Kidney (tissue), 13 donors: ENCODE measurements at regions not wholly inside any gene's neighbourhood (a gene's known extent, or its start where the extent isn't known, plus 50 kb on each side); places are given as distances from the start of the nearest gene placed in this dataset.

ENCODE experiments used
- DNase-seq, 5 donors: peaks; one replicate each; pipeline ENCODE4 v3.0.0-alpha.2; 2013 to 2020
- FAIRE-seq: peaks from 2 replicates; lab custom pipeline; 2012; peaks lifted over from hg19 to GRCh38; lab: Jason Lieb, UNC
- H3K27ac ChIP-seq, 2 donors: one replicate each; pipeline ENCODE4 v1.7.0; 2013; ENCODE audit warnings: low read depth in 2 of 2, low read length in 2 of 2, inconsistent platforms in 1 of 2
- H3K27me3 ChIP-seq: one replicate; pipeline ENCODE4 v1.7.1; 2013; ENCODE audit warnings: low read length, inconsistent platforms; ENCODE audit not compliant: control insufficient read depth, insufficient read depth
- H3K36me3 ChIP-seq, 3 donors: one replicate each; pipeline versions ENCODE4 v1.7.0 to v1.7.1; 2013; ENCODE audit warnings: low read length in 3 of 3, control low read depth in 1 of 3, inconsistent platforms in 1 of 3; ENCODE audit not compliant: insufficient read depth in 3 of 3, control insufficient read depth in 2 of 3
- H3K4me1 ChIP-seq, 3 donors: one replicate each; pipeline versions ENCODE4 v1.7.0 to v1.7.1; 2013; ENCODE audit warnings: low read length in 3 of 3, inconsistent platforms in 1 of 3, low read depth in 1 of 3; ENCODE audit not compliant: control insufficient read depth in 2 of 3, insufficient read depth in 2 of 3
- H3K4me3 ChIP-seq, 3 donors: one replicate each; pipeline versions ENCODE4 v1.7.0 to v1.8.1; 2013; ENCODE audit warnings: low read length in 3 of 3, control low read depth in 1 of 3, inconsistent platforms in 1 of 3
- H3K9ac ChIP-seq, 3 donors: one replicate each; pipeline versions ENCODE4 v1.7.0 to v1.7.1; 2013; ENCODE audit warnings: low read length in 3 of 3, control low read depth in 1 of 3, inconsistent platforms in 1 of 3
- H3K9me3 ChIP-seq, 3 donors: one replicate each; pipeline versions ENCODE4 v1.7.0 to v1.7.1; 2013; ENCODE audit warnings: low read length in 3 of 3, control low read depth in 1 of 3, inconsistent platforms in 1 of 3; ENCODE audit not compliant: control insufficient read depth in 2 of 3, insufficient read depth in 1 of 3
- intact Hi-C: fragments of 100-400 bp; cut with DNase I; formaldehyde crosslinking; loops from one replicate; pipeline ENCODE4 v1.11.1; 2022
- TF ChIP-seq, protein P1 (sequence below): IDR thresholded peaks from 3 replicates; pipeline ENCODE4 v1.5.1; 2012; ENCODE audit warnings: mild to moderate bottlenecking, moderate library complexity, borderline replicate concordance; ENCODE audit not compliant: insufficient read depth; ENCODE audit errors: extremely low read depth
- donor health status: control.
- donor health status: control.
- donor health status: control.
- donor health status: control.
- donor health status: control.
- donor health status: DM: yes; HTN: yes; CAD: no.
- donor health status: Normal renal cell carcinoma (clear cell type).

- intact Hi-C loops = no loop called here
- no peak for FAIRE-seq
- TF ChIP-seq, protein P1, sequence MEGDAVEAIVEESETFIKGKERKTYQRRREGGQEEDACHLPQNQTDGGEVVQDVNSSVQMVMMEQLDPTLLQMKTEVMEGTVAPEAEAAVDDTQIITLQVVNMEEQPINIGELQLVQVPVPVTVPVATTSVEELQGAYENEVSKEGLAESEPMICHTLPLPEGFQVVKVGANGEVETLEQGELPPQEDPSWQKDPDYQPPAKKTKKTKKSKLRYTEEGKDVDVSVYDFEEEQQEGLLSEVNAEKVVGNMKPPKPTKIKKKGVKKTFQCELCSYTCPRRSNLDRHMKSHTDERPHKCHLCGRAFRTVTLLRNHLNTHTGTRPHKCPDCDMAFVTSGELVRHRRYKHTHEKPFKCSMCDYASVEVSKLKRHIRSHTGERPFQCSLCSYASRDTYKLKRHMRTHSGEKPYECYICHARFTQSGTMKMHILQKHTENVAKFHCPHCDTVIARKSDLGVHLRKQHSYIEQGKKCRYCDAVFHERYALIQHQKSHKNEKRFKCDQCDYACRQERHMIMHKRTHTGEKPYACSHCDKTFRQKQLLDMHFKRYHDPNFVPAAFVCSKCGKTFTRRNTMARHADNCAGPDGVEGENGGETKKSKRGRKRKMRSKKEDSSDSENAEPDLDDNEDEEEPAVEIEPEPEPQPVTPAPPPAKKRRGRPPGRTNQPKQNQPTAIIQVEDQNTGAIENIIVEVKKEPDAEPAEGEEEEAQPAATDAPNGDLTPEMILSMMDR = no peak
These were observed 666.2 kb downstream of the KCTD8 start for GRCh38 chr4:43782391-43782790.

DNA sequence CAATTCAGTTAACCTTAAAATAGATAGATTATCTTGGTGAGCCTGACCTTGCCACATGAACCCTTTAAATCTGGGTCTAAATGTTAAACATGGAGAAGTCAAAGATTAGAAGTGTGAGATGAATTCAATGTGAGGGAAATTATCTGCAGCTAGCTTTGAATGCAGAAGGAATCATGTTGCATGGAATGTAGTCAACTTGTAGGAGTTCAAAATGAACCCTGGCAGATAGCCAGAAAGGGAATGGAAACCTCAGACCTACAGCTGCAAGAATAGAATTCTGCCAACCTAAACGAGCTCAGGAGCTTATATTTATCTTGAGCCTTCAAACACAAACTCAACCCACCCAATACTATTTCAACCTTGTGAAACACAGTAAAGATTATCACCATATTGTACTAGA lies 632.5 kb downstream of the KCTD8 start:
- Histone ChIP-seq H3K27me3 (no peaks in the 10 kb centered on the region), H3K36me3 (no peaks in the 10 kb centered on the region), H3K27ac (no peak overlapping the region), H3K4me3 (no peak overlapping the region), H3K4me1 (no peaks in the 10 kb centered on the region), H3K9ac (no peak overlapping the region), H3K9me3 (no peaks in the 10 kb centered on the region)
- DNase-seq (peak in 1 of 5 donors; percentile 6), FAIRE-seq (no peak)
- intact Hi-C loops = no loop called here
- TF ChIP-seq, protein P1 = no peak

More at GRCh38 chr4:43782391-43782790, 666.2 kb downstream of the KCTD8 start:
- no peaks in the 10 kb centered on the region for H3K36me3 ChIP-seq
- DNase-seq = no peak
- H3K4me1 ChIP-seq = no peaks in the 10 kb centered on the region
- H3K27ac ChIP-seq = no peak overlapping the region
- H3K9ac ChIP-seq = no peak overlapping the region
- H3K9me3 ChIP-seq = no peaks in the 10 kb centered on the region
- no peaks in the 10 kb centered on the region for H3K27me3 ChIP-seq
- H3K4me3 ChIP-seq = no peak overlapping the region

- FAIRE-seq = no peak
- intact Hi-C loops = no loop called here
- Histone ChIP-seq H3K4me3 (no peak overlapping the region), H3K36me3 (no peaks in the 10 kb centered on the region), H3K27me3 (no peaks in the 10 kb centered on the region), H3K27ac (no peak overlapping the region), H3K9me3 (peaks cover 0 to 5% (median 3%) of the 10 kb centered on the region in 3 donors), H3K4me1 (no peaks in the 10 kb centered on the region), H3K9ac (no peak overlapping the region)
- TF ChIP-seq, protein P1 = no peak
- no peak for DNase-seq
These were observed 626.0 kb downstream of the KCTD8 start for GRCh38 chr4:43822621-43823020.

DNA sequence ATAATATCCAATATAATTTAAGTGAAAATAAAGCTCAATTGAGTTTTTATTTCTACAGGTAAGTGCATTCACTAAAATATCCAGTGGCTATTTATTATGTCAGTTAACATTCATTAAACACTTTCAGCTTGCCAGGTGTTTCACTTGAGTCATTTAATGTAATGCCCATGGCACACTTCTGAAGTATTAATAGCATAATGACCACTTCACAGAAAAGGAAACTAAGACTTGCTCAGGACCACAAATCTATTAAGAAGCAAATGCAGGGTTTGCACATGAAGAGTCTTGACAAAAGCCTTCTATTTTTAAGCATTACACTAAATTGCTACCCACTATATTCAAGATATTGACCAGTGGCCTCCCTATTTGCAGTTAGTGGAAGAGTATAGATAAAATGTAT lies 612.7 kb downstream of the KCTD8 start:
- Histone ChIP-seq H3K4me1 (no peaks in the 10 kb centered on the region), H3K4me3 (no peak overlapping the region), H3K36me3 (no peaks in the 10 kb centered on the region), H3K9me3 (no peaks in the 10 kb centered on the region), H3K27ac (no peak overlapping the region), H3K27me3 (no peaks in the 10 kb centered on the region), H3K9ac (no peak overlapping the region)
- DNase-seq (no peak), FAIRE-seq (no peak)
- intact Hi-C loops = no loop called here
- TF ChIP-seq, protein P1 = no peak
